BJ (cell line): ENCODE measurements at regions not wholly inside any gene's neighbourhood (a gene's known extent, or its start where the extent isn't known, plus 50 kb on each side); places are given as distances from the start of the nearest gene placed in this dataset.

Experiments used
- CTCF ChIA-PET: fragments of 350-600 bp; formaldehyde crosslinking; extraction: SDS; loops from one replicate; lab custom pipeline; 2021; ENCODE audit warnings: antibody characterized with exemption, inconsistent platforms; lab: Yijun Ruan, JAX
- POLR2A ChIA-PET: fragments of 300-600 bp; sonication (Branson Sonifier 250); formaldehyde crosslinking; extraction: SDS; loops from one replicate; lab custom pipeline; 2021; ENCODE audit warnings: antibody characterized with exemption; lab: Charles Lee
- DNase-seq: peaks from one replicate; pipeline ENCODE4 v3.0.0-alpha.2; 2011; ENCODE audit warnings: low read depth
- H3K27me3 ChIP-seq: 2 replicates; pipeline ENCODE4 v1.6.0; 2011; ENCODE audit warnings: low read length; ENCODE audit not compliant: control insufficient read depth, insufficient read depth
- H3K36me3 ChIP-seq: 2 replicates; pipeline ENCODE4 v1.5.1; 2011; ENCODE audit warnings: low read length; ENCODE audit not compliant: control insufficient read depth, insufficient read depth
- H3K4me3 ChIP-seq: 2 replicates; pipeline ENCODE4 v1.5.1; 2011; ENCODE audit warnings: low read depth, mild to moderate bottlenecking, control low read depth, low read length
- CTCF ChIP-seq: IDR thresholded peaks from 2 replicates; pipeline ENCODE4 v1.5.1; 2011; ENCODE audit warnings: low read depth, mild to moderate bottlenecking, control low read depth, inconsistent platforms, low read length, moderate library complexity; ENCODE audit not compliant: insufficient read depth

DNA sequence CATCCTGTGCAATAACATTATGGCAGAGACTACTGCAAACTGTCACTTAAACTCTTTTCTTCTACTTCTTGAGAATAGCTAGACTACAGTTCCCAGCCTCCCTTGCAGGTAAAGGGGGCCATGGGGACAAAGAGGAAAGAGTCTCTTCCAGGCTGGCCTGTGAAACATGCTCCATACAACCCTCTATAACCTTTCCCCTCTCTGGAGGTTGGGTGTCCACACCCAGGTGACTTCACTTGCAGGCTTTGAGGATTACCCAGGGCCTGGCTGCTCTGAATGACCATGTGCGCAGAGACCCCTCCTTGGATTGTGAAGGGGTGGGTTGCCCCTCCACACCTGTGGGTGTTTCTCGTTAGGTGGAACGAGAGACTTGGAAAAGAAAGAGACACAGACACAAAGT lies 84.1 kb downstream of the SEC61G start:
- CTCF ChIA-PET = no interaction called here
- no peak for TF ChIP-seq CTCF
- H3K4me3 ChIP-seq = no peak overlapping the region
- POLR2A ChIA-PET = no interaction called here
- no peaks in the 10 kb centered on the region for H3K27me3 ChIP-seq
- H3K36me3 ChIP-seq = no peaks in the 10 kb centered on the region
- no peak for DNase-seq

DNA sequence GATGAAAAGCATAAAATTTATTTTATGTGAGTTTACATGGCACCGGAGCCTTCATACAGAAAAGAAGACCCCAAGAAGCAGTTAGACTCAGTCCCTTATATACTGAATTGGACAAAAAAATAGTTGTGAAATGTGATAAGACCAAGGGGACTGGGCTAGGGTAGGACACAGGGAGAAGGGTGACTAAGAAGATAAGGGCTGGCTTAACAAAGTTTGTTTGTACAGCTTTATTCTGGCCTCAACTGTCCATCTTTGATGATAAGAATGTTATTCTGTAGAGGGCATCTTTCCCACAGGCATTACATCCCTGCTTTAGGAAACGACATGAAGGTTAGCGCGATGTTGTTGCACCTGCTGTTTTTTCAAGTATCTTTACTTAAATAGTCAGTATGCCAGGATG lies 86.5 kb downstream of the SEC61G start:
- ChIA-PET CTCF (no interaction called here), POLR2A (no interaction called here)
- no peaks in the 10 kb centered on the region for H3K27me3 ChIP-seq
- no peaks in the 10 kb centered on the region for H3K36me3 ChIP-seq
- H3K4me3 ChIP-seq = no peak overlapping the region
- TF ChIP-seq CTCF = no peak
- no peak for DNase-seq

DNA sequence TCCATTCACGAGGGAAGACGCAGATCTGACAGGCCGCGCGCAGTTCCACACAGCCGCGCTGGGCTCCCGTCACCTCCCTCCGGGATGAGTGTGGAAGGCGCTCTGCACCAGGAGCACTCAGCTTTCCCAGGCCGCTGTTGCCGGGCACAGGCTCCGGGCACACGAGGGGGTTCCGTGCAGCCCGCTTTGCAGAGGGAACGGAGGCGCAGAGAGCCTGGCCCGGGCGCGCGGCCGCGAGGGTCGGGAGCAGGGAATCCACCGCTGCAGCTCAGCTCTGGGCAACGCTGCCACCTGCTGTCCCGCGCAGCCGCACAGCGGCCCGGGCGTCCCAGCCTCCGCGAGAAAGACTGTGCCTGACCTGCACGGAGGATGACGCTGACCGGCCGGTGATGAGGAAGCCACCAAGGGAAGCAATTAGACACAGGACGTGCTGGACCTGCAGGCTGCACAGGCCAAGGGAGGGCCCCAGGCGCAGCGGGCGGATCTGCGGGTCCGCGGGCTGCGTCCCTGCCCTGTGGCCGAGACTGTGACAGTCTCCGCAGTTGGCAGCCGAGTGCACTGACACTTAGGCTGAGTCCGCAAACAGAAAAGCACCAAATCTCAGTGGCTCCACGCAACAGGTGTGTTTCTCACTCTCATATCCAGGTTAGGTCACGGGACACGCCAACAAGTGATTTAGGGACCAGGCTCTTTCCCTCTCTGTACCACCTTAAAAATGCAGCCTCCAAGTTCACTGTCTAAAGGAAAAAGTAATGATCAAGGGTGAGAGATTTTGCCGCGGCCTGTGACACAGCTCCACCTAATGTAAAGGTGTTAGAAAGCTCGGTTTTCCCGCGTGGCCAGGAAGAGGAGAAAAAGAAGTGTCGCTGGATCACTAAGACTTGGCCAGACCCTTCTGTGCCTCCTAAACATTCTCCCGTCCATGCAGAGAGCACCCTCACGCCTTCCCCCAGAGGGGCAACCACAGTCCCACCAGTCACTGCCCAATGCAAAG lies 94.5 kb downstream of the SEC61G start:
- no peak overlapping the region; the same call in 1 of the 2 replicates for H3K4me3 ChIP-seq
- DNase-seq = no peak
- CTCF ChIA-PET = no interaction called here
- peaks cover 12% of the 10 kb centered on the region; the same call in 1 of the 2 replicates for H3K27me3 ChIP-seq
- no peaks in the 10 kb centered on the region for H3K36me3 ChIP-seq
- POLR2A ChIA-PET = no interaction called here
- TF ChIP-seq CTCF = peak; percentile 34; the same call in 1 of the 2 replicates

- no peak overlapping the region for H3K4me3 ChIP-seq
- DNase-seq = no peak
- POLR2A ChIA-PET = no interaction called here
- TF ChIP-seq CTCF = no peak
- peaks cover 12% of the 10 kb centered on the region; the same call in 1 of the 2 replicates for H3K27me3 ChIP-seq
- no peaks in the 10 kb centered on the region for H3K36me3 ChIP-seq
- CTCF ChIA-PET = no interaction called here
Observed at GRCh38 chr7:54663603-54664234, 95.3 kb downstream of the SEC61G start.

DNA sequence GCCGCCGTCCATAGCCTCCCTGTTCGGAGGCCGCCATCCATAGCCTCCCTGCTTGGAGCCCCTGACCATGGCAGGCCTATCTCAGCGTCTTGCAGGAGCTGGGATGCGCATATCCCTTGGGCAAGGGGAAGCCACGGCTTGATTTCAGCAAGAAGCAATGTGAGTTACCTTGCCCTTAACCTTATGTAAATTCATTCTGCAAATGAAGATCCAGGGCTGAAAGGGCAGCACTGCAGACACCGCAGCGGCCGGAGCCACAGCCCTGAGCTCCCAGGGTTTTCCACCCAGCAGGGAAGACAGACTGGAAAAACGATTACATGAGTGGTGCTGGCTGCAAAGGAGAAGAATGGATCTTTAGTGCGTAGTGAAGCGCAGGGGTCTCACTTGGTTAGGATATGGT lies 95.8 kb downstream of the SEC61G start:
- H3K4me3 ChIP-seq = no peak overlapping the region
- H3K27me3 ChIP-seq = peaks cover 12% of the 10 kb centered on the region; the same call in 1 of the 2 replicates
- TF ChIP-seq CTCF = no peak
- no peak for DNase-seq
- no peaks in the 10 kb centered on the region for H3K36me3 ChIP-seq
- CTCF ChIA-PET = no interaction called here
- POLR2A ChIA-PET = no interaction called here
